Thyroid gland (tissue), 4 donors: ENCODE measurements at regions not wholly inside any gene's neighbourhood (a gene's known extent, or its start where the extent isn't known, plus 50 kb on each side); places are given as distances from the start of the nearest gene placed in this dataset.

Experiments used
- DNase-seq, 2 donors: peaks; one replicate each; pipeline ENCODE4 v3.0.0-alpha.2; 2019
- H3K27ac ChIP-seq, 3 donors: fragments of 200-600 bp; sonication (generic); 1 replicate in 2 of 3; 2 replicates in 1 of 3; pipeline ENCODE4 v1.5.1; 2016 to 2019; ENCODE audit warnings: mild to moderate bottlenecking in 1 of 3, moderate library complexity in 1 of 3
- H3K27me3 ChIP-seq: fragments of 200-600 bp; sonication (generic); one replicate; pipeline ENCODE4 v1.5.1; 2019
- H3K36me3 ChIP-seq, 2 donors: fragments of 200-600 bp; sonication (generic); one replicate each; pipeline ENCODE4 v1.5.1; 2016 to 2019
- H3K4me1 ChIP-seq, 2 donors: fragments of 200-600 bp; sonication (generic); one replicate each; pipeline ENCODE4 v1.5.1; 2017 to 2019
- H3K4me3 ChIP-seq, 3 donors: fragments of 200-600 bp; sonication (generic); replicated peaks in 1 of 3; 1 replicate in 2 of 3; 2 replicates in 1 of 3; pipeline ENCODE4 v1.5.1; 2016; ENCODE audit warnings: mild to moderate bottlenecking in 1 of 3
- H3K9me3 ChIP-seq: fragments of 200-600 bp; sonication (generic); one replicate; pipeline ENCODE4 v1.5.1; 2017
- CTCF ChIP-seq, 6 experiments: fragments of 200-600 bp in 3 of 6; fragments of 450-650 bp in 3 of 6; sonication (generic) in 3 of 6; IDR thresholded peaks; one replicate each; pipeline ENCODE4 v1.5.1; 2016 to 2019; ENCODE audit warnings: antibody characterized with exemption in 6 of 6, mild to moderate bottlenecking in 2 of 6, inconsistent platforms in 1 of 6, moderate library complexity in 1 of 6
- POLR2A ChIP-seq, 2 donors: fragments of 450-650 bp; IDR thresholded peaks; one replicate each; pipeline ENCODE4 v1.6.1; 2017; ENCODE audit warnings: antibody characterized with exemption in 2 of 2, mild to moderate bottlenecking in 2 of 2, moderate library complexity in 1 of 2
- WGBS, 2 donors: methylation state at CpG; one replicate each; pipeline ENCODE4 v1.1.5; 2017; 5-methylcytosine and 5-hydroxymethylcytosine counted together
- intact Hi-C: fragments of 100-400 bp; cut with DNase I; formaldehyde crosslinking; loops from one replicate; pipeline ENCODE4 v1.15.1; 2023

DNA sequence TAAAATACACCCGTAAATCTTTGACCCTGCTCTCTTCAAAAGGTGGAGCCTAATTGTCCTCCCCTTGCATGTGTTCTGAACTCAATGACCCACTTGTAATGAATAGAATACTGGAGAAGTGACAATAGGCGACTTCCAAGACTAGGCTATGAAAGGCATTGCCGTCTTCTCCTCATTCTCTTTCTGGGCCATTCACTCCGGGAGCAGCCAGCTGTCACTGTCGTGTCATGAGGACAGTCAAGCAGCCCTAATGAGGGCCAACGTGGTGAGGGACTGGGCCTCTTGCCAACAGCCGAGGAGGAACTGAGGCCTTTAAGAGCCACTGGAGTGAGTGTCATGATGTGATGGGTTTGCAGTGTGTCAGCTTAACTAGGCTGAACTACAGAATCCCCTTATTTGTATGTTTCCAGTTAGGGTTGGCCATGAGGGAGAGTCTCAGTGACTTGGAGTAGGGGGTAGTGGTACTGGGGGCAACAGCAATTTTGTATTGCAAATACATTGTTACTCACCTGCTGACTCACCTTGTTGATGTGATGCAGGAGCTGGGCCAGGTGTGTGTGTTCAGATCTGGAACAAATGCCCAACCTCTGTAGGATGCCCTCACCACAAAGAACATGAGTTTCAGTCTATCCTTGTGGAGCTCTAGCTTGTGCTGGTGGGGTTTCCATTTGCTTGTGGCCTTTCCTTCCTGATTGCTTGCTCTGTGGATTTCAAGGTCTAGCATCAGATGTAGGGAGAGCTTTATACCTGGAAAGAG is 188.5 kb upstream of the PROK2 start:
- Histone ChIP-seq H3K4me1 (peaks cover 0 to 6% of the 10 kb centered on the region in 2 donors), H3K4me3 (no peak overlapping the region), H3K36me3 (no peaks in the 10 kb centered on the region), H3K27me3 (no peaks in the 10 kb centered on the region), H3K9me3 (no peaks in the 10 kb centered on the region), H3K27ac (no peak overlapping the region)
- TF ChIP-seq POLR2A (IDR thresholded peaks at IDR 0.05): no peak
- no peak for TF ChIP-seq CTCF (IDR thresholded peaks at IDR 0.05)
- WGBS, 2 donors: 54 to 62% methylated on average over 7 of the region's 7 CpGs
- no peak for DNase-seq
- intact Hi-C loops: no loop called here

- intact Hi-C loops: no loop called here
- Histone ChIP-seq H3K4me1 (no peaks in the 10 kb centered on the region), H3K27me3 (no peaks in the 10 kb centered on the region), H3K9me3 (no peaks in the 10 kb centered on the region), H3K4me3 (no peak overlapping the region), H3K36me3 (no peaks in the 10 kb centered on the region), H3K27ac (no peak overlapping the region)
- TF ChIP-seq CTCF (IDR thresholded peaks at IDR 0.05) (no peak), POLR2A (IDR thresholded peaks at IDR 0.05) (no peak)
- WGBS, 2 donors: 52 to 55% methylated on average over 5 of the region's 5 CpGs
- DNase-seq: peak; percentile 6 to 17
Observed at GRCh38 chr3:71972031-71972430, 187.1 kb upstream of the PROK2 start.

DNA sequence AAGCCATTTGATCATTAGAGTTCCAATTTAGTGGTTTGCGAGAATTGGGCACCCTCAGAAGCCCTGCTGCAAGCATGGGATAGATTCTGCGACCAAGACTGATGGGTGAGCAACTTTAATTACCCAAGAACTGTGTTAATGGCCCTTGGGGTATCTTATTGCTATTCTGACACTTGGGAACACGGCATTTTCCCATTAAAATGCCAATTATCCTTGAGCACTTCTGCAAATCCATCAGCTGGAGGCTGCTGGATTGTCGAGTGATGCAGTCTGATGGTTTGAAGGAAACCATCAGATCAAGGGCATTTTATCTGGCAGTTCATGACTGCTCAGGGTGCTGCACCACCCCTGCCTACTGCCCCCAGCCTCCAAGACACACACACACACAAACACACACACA is 183.6 kb upstream of the PROK2 start:
- H3K27ac ChIP-seq: no peak overlapping the region
- H3K27me3 ChIP-seq: no peaks in the 10 kb centered on the region
- no peaks in the 10 kb centered on the region for H3K9me3 ChIP-seq
- TF ChIP-seq POLR2A (IDR thresholded peaks at IDR 0.05) (no peak), CTCF (IDR thresholded peaks at IDR 0.05) (no peak)
- DNase-seq: no peak
- no peaks in the 10 kb centered on the region for H3K4me1 ChIP-seq
- H3K36me3 ChIP-seq: no peaks in the 10 kb centered on the region
- intact Hi-C loops: no loop called here
- WGBS, 2 donors: 60 to 68% methylated on average over 4 of the region's 4 CpGs
- no peak overlapping the region for H3K4me3 ChIP-seq

DNA sequence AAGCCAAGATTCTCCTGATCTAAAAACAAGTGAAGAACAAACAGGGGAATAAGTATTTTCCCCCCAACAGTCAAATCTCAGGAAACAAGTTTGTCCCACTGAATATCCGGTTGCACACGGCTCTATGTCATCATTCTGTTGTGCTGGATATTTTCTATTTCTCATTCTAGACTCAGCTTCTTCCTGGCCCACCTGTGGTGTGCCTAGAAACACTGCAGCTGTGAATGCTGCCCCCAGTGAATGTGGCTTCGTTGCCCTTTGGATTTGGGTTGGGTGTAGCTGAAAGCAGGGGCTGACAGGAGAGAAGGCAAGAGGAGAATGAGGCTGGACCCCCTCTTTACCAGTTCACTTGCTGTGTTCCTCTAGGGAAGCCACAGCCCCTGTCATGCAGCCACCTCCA is 181.2 kb upstream of the PROK2 start:
- Histone ChIP-seq H3K27ac (no peak overlapping the region), H3K36me3 (no peaks in the 10 kb centered on the region), H3K27me3 (no peaks in the 10 kb centered on the region), H3K9me3 (no peaks in the 10 kb centered on the region), H3K4me3 (no peak overlapping the region), H3K4me1 (no peaks in the 10 kb centered on the region)
- WGBS, 2 donors: 68 to 76% methylated on average over 3 of the region's 3 CpGs
- DNase-seq: no peak
- intact Hi-C loops: no loop called here
- TF ChIP-seq POLR2A (IDR thresholded peaks at IDR 0.05): no peak

GRCh38 chr3:71964170-71964569 is 179.2 kb upstream of the PROK2 start:
- Histone ChIP-seq H3K36me3 (no peaks in the 10 kb centered on the region), H3K27ac (no peak overlapping the region), H3K4me1 (no peaks in the 10 kb centered on the region), H3K27me3 (no peaks in the 10 kb centered on the region), H3K9me3 (no peaks in the 10 kb centered on the region), H3K4me3 (no peak overlapping the region)
- 67 to 79% methylated on average over 1 of the region's 1 CpG for WGBS, 2 donors
- TF ChIP-seq POLR2A (IDR thresholded peaks at IDR 0.05) (no peak), CTCF (IDR thresholded peaks at IDR 0.05) (no peak)
- peak; percentile 50 to 56 for DNase-seq
- intact Hi-C loops: no loop called here
